Loucy (cell line): ENCODE measurements at regions not wholly inside any gene's neighbourhood (a gene's known extent, or its start where the extent isn't known, plus 50 kb on each side); places are given as distances from the start of the nearest gene placed in this dataset.

Experiments
- H2AFZ ChIP-seq: fragments of 200-600 bp; sonication (generic); 2 replicates; pipeline ENCODE4 v1.6.0; 2016; ENCODE audit warnings: antibody characterized with exemption, mild to moderate bottlenecking, low read length, moderate library complexity
- H3F3A ChIP-seq: fragments of 200-600 bp; 2 replicates; pipeline ENCODE4 v1.6.0; 2016; ENCODE audit warnings: antibody characterized with exemption, low read depth, mild to moderate bottlenecking
- H3K27me3 ChIP-seq: fragments of 200-600 bp; sonication (generic); 2 replicates; pipeline ENCODE4 v1.6.1; 2014; ENCODE audit warnings: low read length, mild to moderate bottlenecking; ENCODE audit not compliant: insufficient read depth, poor library complexity, severe bottlenecking
- H3K36me3 ChIP-seq: fragments of 200-600 bp; sonication (generic); 2 replicates; pipeline ENCODE4 v1.6.1; 2016; ENCODE audit warnings: low read length; ENCODE audit not compliant: insufficient read depth
- H3K4me1 ChIP-seq: fragments of 200-600 bp; sonication (generic); 2 replicates; pipeline ENCODE4 v1.5.1; 2014; ENCODE audit warnings: low read length, mild to moderate bottlenecking; ENCODE audit not compliant: insufficient read depth, poor library complexity, severe bottlenecking
- H3K4me2 ChIP-seq: fragments of 200-600 bp; sonication (generic); 2 replicates; pipeline ENCODE4 v1.6.0; 2014; ENCODE audit warnings: antibody characterized with exemption, low read length, low read depth, mild to moderate bottlenecking; ENCODE audit not compliant: poor library complexity, severe bottlenecking
- H3K4me3 ChIP-seq: fragments of 200-600 bp; sonication (generic); 2 replicates; pipeline ENCODE4 v1.5.1; 2014; ENCODE audit warnings: low read length, mild to moderate bottlenecking, mixed read lengths; ENCODE audit not compliant: poor library complexity, severe bottlenecking
- H3K79me2 ChIP-seq: fragments of 200-600 bp; sonication (generic); 2 replicates; pipeline ENCODE4 v1.6.1; 2014; ENCODE audit warnings: low read length; ENCODE audit not compliant: insufficient read depth
- H3K9ac ChIP-seq: fragments of 200-600 bp; sonication (generic); 2 replicates; pipeline ENCODE4 v1.6.0; 2014; ENCODE audit warnings: mild to moderate bottlenecking, low read depth, low read length, moderate library complexity; ENCODE audit not compliant: poor library complexity, severe bottlenecking
- H3K9me2 ChIP-seq: fragments of 200-600 bp; sonication (generic); replicated peaks from 2 replicates; pipeline ENCODE4 v1.6.1; 2016; ENCODE audit warnings: low read depth, low read length, mixed read lengths
- H3K9me3 ChIP-seq: fragments of 200-600 bp; sonication (generic); 2 replicates; pipeline ENCODE4 v1.6.1; 2014; ENCODE audit warnings: mild to moderate bottlenecking, antibody characterized with exemption, low read length, low read depth; ENCODE audit not compliant: insufficient read depth
- H4K20me1 ChIP-seq: fragments of 200-600 bp; sonication (generic); 2 replicates; pipeline ENCODE4 v1.6.0; 2014; ENCODE audit warnings: antibody characterized with exemption, low read length, mild to moderate bottlenecking; ENCODE audit not compliant: insufficient read depth, poor library complexity, severe bottlenecking
- EZH2phosphoT487 ChIP-seq: fragments of 200-600 bp; IDR thresholded peaks from 2 replicates; pipeline ENCODE4 v1.6.1; 2018; ENCODE audit warnings: antibody characterized with exemption, mild to moderate bottlenecking, moderate library complexity, borderline replicate concordance
- TF ChIP-seq, protein P1 (sequence below): fragments of 200-600 bp; sonication (generic); conservative IDR thresholded peaks from 2 replicates; pipeline ENCODE4 v1.5.1; 2014; ENCODE audit warnings: mild to moderate bottlenecking, antibody characterized with exemption, low read length

DNA sequence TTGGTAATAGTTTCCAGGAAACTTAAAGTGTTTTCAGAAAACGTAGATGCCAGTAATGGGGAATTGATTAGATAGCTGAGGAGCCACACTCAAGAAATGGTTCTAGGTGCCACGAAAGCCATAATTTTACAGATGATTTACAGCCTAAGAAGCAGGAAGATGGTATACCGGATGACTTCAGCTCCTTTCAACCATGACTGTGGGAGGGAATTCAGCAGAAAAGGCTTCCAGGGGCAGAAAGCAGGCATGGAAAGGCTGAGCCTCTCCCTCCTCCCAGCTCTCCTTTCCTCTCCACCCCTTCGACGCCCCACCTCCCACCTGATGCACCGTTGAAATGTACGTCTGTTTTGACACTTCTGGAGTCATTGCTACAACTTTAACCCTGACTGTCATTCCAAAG is 68.6 kb upstream of the SMIM21 start:
- TF ChIP-seq, protein P1, sequence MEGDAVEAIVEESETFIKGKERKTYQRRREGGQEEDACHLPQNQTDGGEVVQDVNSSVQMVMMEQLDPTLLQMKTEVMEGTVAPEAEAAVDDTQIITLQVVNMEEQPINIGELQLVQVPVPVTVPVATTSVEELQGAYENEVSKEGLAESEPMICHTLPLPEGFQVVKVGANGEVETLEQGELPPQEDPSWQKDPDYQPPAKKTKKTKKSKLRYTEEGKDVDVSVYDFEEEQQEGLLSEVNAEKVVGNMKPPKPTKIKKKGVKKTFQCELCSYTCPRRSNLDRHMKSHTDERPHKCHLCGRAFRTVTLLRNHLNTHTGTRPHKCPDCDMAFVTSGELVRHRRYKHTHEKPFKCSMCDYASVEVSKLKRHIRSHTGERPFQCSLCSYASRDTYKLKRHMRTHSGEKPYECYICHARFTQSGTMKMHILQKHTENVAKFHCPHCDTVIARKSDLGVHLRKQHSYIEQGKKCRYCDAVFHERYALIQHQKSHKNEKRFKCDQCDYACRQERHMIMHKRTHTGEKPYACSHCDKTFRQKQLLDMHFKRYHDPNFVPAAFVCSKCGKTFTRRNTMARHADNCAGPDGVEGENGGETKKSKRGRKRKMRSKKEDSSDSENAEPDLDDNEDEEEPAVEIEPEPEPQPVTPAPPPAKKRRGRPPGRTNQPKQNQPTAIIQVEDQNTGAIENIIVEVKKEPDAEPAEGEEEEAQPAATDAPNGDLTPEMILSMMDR = no peak
- no peak for TF ChIP-seq EZH2phosphoT487
- Histone ChIP-seq H3K4me1 (no peaks in the 10 kb centered on the region), H3K4me2 (no peak overlapping the region), H3K9ac (no peak overlapping the region), H4K20me1 (no peaks in the 10 kb centered on the region), H2AFZ (no peak overlapping the region), H3K27me3 (no peaks in the 10 kb centered on the region), H3F3A (no peaks in the 10 kb centered on the region), H3K9me3 (no peaks in the 10 kb centered on the region), H3K9me2 (no peaks in the 10 kb centered on the region), H3K79me2 (no peaks in the 10 kb centered on the region), H3K4me3 (no peak overlapping the region), H3K36me3 (no peaks in the 10 kb centered on the region)

DNA sequence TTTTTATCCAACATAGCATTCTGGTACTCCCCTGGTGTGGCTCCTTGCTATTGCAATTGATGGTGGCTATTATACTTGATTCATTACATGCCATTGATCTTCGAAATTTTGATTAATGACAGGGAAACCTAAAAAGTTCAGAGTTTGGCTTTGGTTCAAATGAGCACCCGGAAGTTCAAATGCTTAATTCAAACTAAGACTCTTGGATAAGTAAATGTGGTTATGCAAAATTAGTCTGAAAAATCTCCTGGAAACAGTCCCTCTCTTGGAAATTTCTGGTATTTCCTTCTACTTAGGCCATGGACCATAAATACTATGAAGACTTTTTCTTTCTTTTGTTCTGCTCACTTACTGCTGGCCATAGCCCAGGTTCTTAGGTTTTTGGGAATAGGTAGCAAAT is 65.3 kb upstream of the SMIM21 start:
- Histone ChIP-seq H2AFZ (no peak overlapping the region), H3K9ac (no peak overlapping the region), H3K27me3 (no peaks in the 10 kb centered on the region), H3K4me2 (no peak overlapping the region), H3F3A (no peaks in the 10 kb centered on the region), H3K4me3 (no peak overlapping the region), H3K79me2 (no peaks in the 10 kb centered on the region), H3K9me2 (no peaks in the 10 kb centered on the region), H3K4me1 (no peaks in the 10 kb centered on the region), H3K36me3 (no peaks in the 10 kb centered on the region), H4K20me1 (no peaks in the 10 kb centered on the region), H3K9me3 (no peaks in the 10 kb centered on the region)
- TF ChIP-seq EZH2phosphoT487 = no peak
- TF ChIP-seq, protein P1 = no peak

DNA sequence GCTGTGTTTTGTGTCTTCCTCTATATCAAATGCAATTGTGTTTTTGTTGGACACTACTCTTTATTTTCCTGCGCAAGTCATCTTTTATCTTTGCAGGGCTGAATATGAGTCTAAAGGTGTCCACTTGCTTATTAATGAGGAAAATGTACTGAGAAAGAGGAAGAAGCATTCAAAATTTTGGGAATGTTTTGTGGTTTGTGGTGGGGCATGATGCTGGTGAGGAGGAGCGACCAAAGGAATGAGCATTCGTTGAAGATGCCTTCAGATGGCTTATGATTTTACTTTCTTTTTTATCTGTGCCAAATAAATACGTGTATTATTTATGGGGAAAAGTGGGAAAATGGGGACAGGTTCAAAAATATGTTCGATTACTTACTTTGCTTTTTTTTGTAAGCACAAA is 63.9 kb upstream of the SMIM21 start:
- Histone ChIP-seq H3K9me2 (no peaks in the 10 kb centered on the region), H3K4me2 (no peak overlapping the region), H3K4me1 (no peaks in the 10 kb centered on the region), H3K36me3 (no peaks in the 10 kb centered on the region), H3F3A (no peaks in the 10 kb centered on the region), H3K27me3 (no peaks in the 10 kb centered on the region), H3K79me2 (no peaks in the 10 kb centered on the region), H3K9ac (no peak overlapping the region), H2AFZ (no peak overlapping the region), H3K9me3 (no peaks in the 10 kb centered on the region), H4K20me1 (no peaks in the 10 kb centered on the region), H3K4me3 (no peak overlapping the region)
- no peak for TF ChIP-seq EZH2phosphoT487
- TF ChIP-seq, protein P1 = no peak
